Thyroid gland (tissue), 4 donors: ENCODE measurements at regions not wholly inside any gene's neighbourhood (a gene's known extent, or its start where the extent isn't known, plus 50 kb on each side); places are given as distances from the start of the nearest gene placed in this dataset.

ENCODE experiments used
- DNase-seq, 2 donors: peaks; one replicate each; pipeline ENCODE4 v3.0.0-alpha.2; 2019
- H3K27ac ChIP-seq, 3 donors: fragments of 200-600 bp; sonication (generic); 1 replicate in 2 of 3; 2 replicates in 1 of 3; pipeline ENCODE4 v1.5.1; 2016 to 2019; ENCODE audit warnings: mild to moderate bottlenecking in 1 of 3, moderate library complexity in 1 of 3
- H3K27me3 ChIP-seq: fragments of 200-600 bp; sonication (generic); one replicate; pipeline ENCODE4 v1.5.1; 2019
- H3K36me3 ChIP-seq, 2 donors: fragments of 200-600 bp; sonication (generic); one replicate each; pipeline ENCODE4 v1.5.1; 2016 to 2019
- H3K4me1 ChIP-seq, 2 donors: fragments of 200-600 bp; sonication (generic); one replicate each; pipeline ENCODE4 v1.5.1; 2017 to 2019
- H3K4me3 ChIP-seq, 3 donors: fragments of 200-600 bp; sonication (generic); replicated peaks in 1 of 3; 1 replicate in 2 of 3; 2 replicates in 1 of 3; pipeline ENCODE4 v1.5.1; 2016; ENCODE audit warnings: mild to moderate bottlenecking in 1 of 3
- H3K9me3 ChIP-seq: fragments of 200-600 bp; sonication (generic); one replicate; pipeline ENCODE4 v1.5.1; 2017
- CTCF ChIP-seq, 6 experiments: fragments of 200-600 bp in 3 of 6; fragments of 450-650 bp in 3 of 6; sonication (generic) in 3 of 6; IDR thresholded peaks; one replicate each; pipeline ENCODE4 v1.5.1; 2016 to 2019; ENCODE audit warnings: antibody characterized with exemption in 6 of 6, mild to moderate bottlenecking in 2 of 6, inconsistent platforms in 1 of 6, moderate library complexity in 1 of 6
- POLR2A ChIP-seq, 2 donors: fragments of 450-650 bp; IDR thresholded peaks; one replicate each; pipeline ENCODE4 v1.6.1; 2017; ENCODE audit warnings: antibody characterized with exemption in 2 of 2, mild to moderate bottlenecking in 2 of 2, moderate library complexity in 1 of 2
- WGBS, 2 donors: methylation state at CpG; one replicate each; pipeline ENCODE4 v1.1.5; 2017; 5-methylcytosine and 5-hydroxymethylcytosine counted together
- intact Hi-C: fragments of 100-400 bp; cut with DNase I; formaldehyde crosslinking; loops from one replicate; pipeline ENCODE4 v1.15.1; 2023

GRCh38 chr2:155070489-155070888 is 372.0 kb downstream of the KCNJ3 start:
- no peaks in the 10 kb centered on the region for H3K4me1 ChIP-seq
- H3K4me3 ChIP-seq = no peak overlapping the region
- intact Hi-C loops = no loop called here
- H3K9me3 ChIP-seq = no peaks in the 10 kb centered on the region
- TF ChIP-seq POLR2A (IDR thresholded peaks at IDR 0.05) = no peak
- no peak for TF ChIP-seq CTCF (IDR thresholded peaks at IDR 0.05)
- H3K27me3 ChIP-seq = no peaks in the 10 kb centered on the region
- no peak for DNase-seq
- H3K27ac ChIP-seq = no peak overlapping the region
- H3K36me3 ChIP-seq = no peaks in the 10 kb centered on the region
- 61 to 83% methylated on average over 1 of the region's 1 CpG for WGBS, 2 donors

GRCh38 chr2:155062922-155063258 is 364.4 kb downstream of the KCNJ3 start:
- 85 to 96% methylated on average over 1 of the region's 1 CpG for WGBS, 2 donors
- intact Hi-C loops = no loop called here

GRCh38 chr2:155062250-155062921 is 363.9 kb downstream of the KCNJ3 start:
- no peaks in the 10 kb centered on the region for H3K27me3 ChIP-seq
- TF ChIP-seq POLR2A (IDR thresholded peaks at IDR 0.05) (no peak), CTCF (IDR thresholded peaks at IDR 0.05) (no peak)
- no peaks in the 10 kb centered on the region for H3K9me3 ChIP-seq

More at GRCh38 chr2:155062922-155063258, 364.4 kb downstream of the KCNJ3 start:
- no peak overlapping the region for H3K27ac ChIP-seq
- no peaks in the 10 kb centered on the region for H3K9me3 ChIP-seq
- H3K27me3 ChIP-seq = no peaks in the 10 kb centered on the region
- no peaks in the 10 kb centered on the region for H3K4me1 ChIP-seq
- TF ChIP-seq POLR2A (IDR thresholded peaks at IDR 0.05) (no peak), CTCF (IDR thresholded peaks at IDR 0.05) (no peak)
- H3K36me3 ChIP-seq = no peaks in the 10 kb centered on the region
- H3K4me3 ChIP-seq = no peak overlapping the region
- DNase-seq = no peak

GRCh38 chr2:155060896-155061295 is 362.4 kb downstream of the KCNJ3 start:
- intact Hi-C loops = no loop called here
- TF ChIP-seq POLR2A (IDR thresholded peaks at IDR 0.05) = no peak
- TF ChIP-seq CTCF (IDR thresholded peaks at IDR 0.05) = no peak
- Histone ChIP-seq H3K27ac (no peak overlapping the region), H3K9me3 (no peaks in the 10 kb centered on the region), H3K36me3 (no peaks in the 10 kb centered on the region), H3K4me1 (no peaks in the 10 kb centered on the region), H3K27me3 (no peaks in the 10 kb centered on the region), H3K4me3 (no peak overlapping the region)
- WGBS, 2 donors = 88 to 97% methylated on average over 1 of the region's 1 CpG
- DNase-seq = no peak

More at GRCh38 chr2:155062250-155062921, 363.9 kb downstream of the KCNJ3 start:
- intact Hi-C loops = no loop called here
- H3K4me3 ChIP-seq = no peak overlapping the region
- WGBS, 2 donors = 88 to 93% methylated on average over 2 of the region's 2 CpGs
- DNase-seq = no peak
- H3K36me3 ChIP-seq = no peaks in the 10 kb centered on the region
- no peak overlapping the region for H3K27ac ChIP-seq
- H3K4me1 ChIP-seq = no peaks in the 10 kb centered on the region

- H3K4me1 ChIP-seq = no peaks in the 10 kb centered on the region
These were observed 356.2 kb downstream of the KCNJ3 start for GRCh38 chr2:155054712-155055111.

More at GRCh38 chr2:155054712-155055111, 356.2 kb downstream of the KCNJ3 start:
- no peak for TF ChIP-seq POLR2A (IDR thresholded peaks at IDR 0.05)
- TF ChIP-seq CTCF (IDR thresholded peaks at IDR 0.05) = no peak
- no peak overlapping the region for H3K27ac ChIP-seq
- H3K9me3 ChIP-seq = no peaks in the 10 kb centered on the region
- H3K36me3 ChIP-seq = no peaks in the 10 kb centered on the region
- H3K4me3 ChIP-seq = no peak overlapping the region
- no peak for DNase-seq
- intact Hi-C loops = no loop called here
- WGBS, 2 donors = 89% methylated on average over 5 of the region's 5 CpGs
- no peaks in the 10 kb centered on the region for H3K27me3 ChIP-seq
